Neuronal stem cell (in vitro differentiated cells): ENCODE measurements at regions not wholly inside any gene's neighbourhood (a gene's known extent, or its start where the extent isn't known, plus 50 kb on each side); places are given as distances from the start of the nearest gene placed in this dataset.
"Not testable (repeated sequence)": the region's sequence is repeated elsewhere in the genome, so short reads cannot be mapped to it uniquely, and the experiment has no call there.

Source experiments
- DNase-seq: peaks from one replicate; pipeline ENCODE4 v3.0.0-alpha.2; 2013; ENCODE audit warnings: low spot score
- H2AFZ ChIP-seq: one replicate; pipeline ENCODE4 v1.6.1; 2013; ENCODE audit warnings: mild to moderate bottlenecking, low read length, inconsistent platforms
- H2AK5ac ChIP-seq: 2 replicates; pipeline ENCODE4 v1.6.1; 2013; ENCODE audit warnings: low read depth, mild to moderate bottlenecking, inconsistent platforms, low read length, moderate library complexity, mixed read lengths
- H2BK120ac ChIP-seq: 2 replicates; pipeline ENCODE4 v1.6.1; 2013; ENCODE audit warnings: low read depth, mild to moderate bottlenecking, inconsistent platforms, low read length, moderate library complexity, mixed read lengths
- H2BK12ac ChIP-seq: one replicate; pipeline ENCODE4 v1.6.1; 2013; ENCODE audit warnings: low read length, inconsistent platforms
- H2BK15ac ChIP-seq: 2 replicates; pipeline ENCODE4 v1.6.1; 2013; ENCODE audit warnings: mild to moderate bottlenecking, low read length, inconsistent platforms, mixed read lengths
- H2BK5ac ChIP-seq: one replicate; pipeline ENCODE4 v1.6.1; 2013; ENCODE audit warnings: inconsistent platforms, mild to moderate bottlenecking, low read length, moderate library complexity
- H3K14ac ChIP-seq: one replicate; pipeline ENCODE4 v1.6.1; 2013; ENCODE audit warnings: low read length, inconsistent platforms
- H3K18ac ChIP-seq: 2 replicates; pipeline ENCODE4 v1.6.1; 2013; ENCODE audit warnings: low read length, inconsistent platforms
- H3K23ac ChIP-seq: 2 replicates; pipeline ENCODE4 v1.6.1; 2013; ENCODE audit warnings: low read depth, mild to moderate bottlenecking, mixed read lengths, low read length, inconsistent platforms; ENCODE audit not compliant: poor library complexity
- H3K27ac ChIP-seq: replicated peaks from 3 replicates; pipeline ENCODE4 v1.5.1; 2013; ENCODE audit warnings: low read length, inconsistent platforms
- H3K27me3 ChIP-seq, 3 experiments: 2 replicates each; pipeline ENCODE4 v1.6.1; 2013; ENCODE audit warnings: low read length in 3 of 3, mild to moderate bottlenecking in 2 of 3, inconsistent platforms in 1 of 3, low read depth in 1 of 3, mixed read lengths in 1 of 3, moderate library complexity in 1 of 3; ENCODE audit not compliant: control insufficient read depth in 3 of 3, insufficient read depth in 3 of 3
- H3K36me3 ChIP-seq, 2 donors: replicated peaks in 1 of 2; 2 replicates each; pipeline ENCODE4 v1.6.1; 2013; ENCODE audit warnings: low read length in 2 of 2; ENCODE audit not compliant: control insufficient read depth in 2 of 2, insufficient read depth in 2 of 2
- H3K4ac ChIP-seq: 2 replicates; pipeline ENCODE4 v1.6.1; 2013; ENCODE audit warnings: inconsistent platforms, mild to moderate bottlenecking, low read length, moderate library complexity
- H3K4me1 ChIP-seq, 2 donors: 1 replicate in 1 of 2; 2 replicates in 1 of 2; pipeline ENCODE4 v1.6.1; 2013; ENCODE audit warnings: low read length in 2 of 2, low read depth in 1 of 2; ENCODE audit not compliant: control insufficient read depth in 2 of 2, insufficient read depth in 1 of 2
- H3K4me2 ChIP-seq: one replicate; pipeline ENCODE4 v1.6.1; 2013; ENCODE audit warnings: mild to moderate bottlenecking, low read length, inconsistent platforms; ENCODE audit not compliant: insufficient read depth, poor library complexity, severe bottlenecking
- H3K4me3 ChIP-seq, 2 donors: 2 replicates each; pipeline ENCODE4 v1.5.1; 2013; ENCODE audit warnings: low read length in 2 of 2, mild to moderate bottlenecking in 2 of 2, inconsistent platforms in 1 of 2, moderate library complexity in 1 of 2
- H3K79me1 ChIP-seq: one replicate; pipeline ENCODE4 v1.6.1; 2013; ENCODE audit warnings: low read depth, mild to moderate bottlenecking, inconsistent platforms, low read length, moderate library complexity
- H3K9ac ChIP-seq: one replicate; pipeline ENCODE4 v1.6.1; 2013; ENCODE audit warnings: mild to moderate bottlenecking, low read depth, low read length, inconsistent platforms; ENCODE audit not compliant: poor library complexity
- H3K9me3 ChIP-seq, 2 donors: replicated peaks in 1 of 2; 2 replicates each; pipeline versions ENCODE3 to v1.6.1; 2013; ENCODE audit warnings: low read length in 2 of 2, mild to moderate bottlenecking in 2 of 2, inconsistent platforms in 1 of 2, low read depth in 1 of 2, mixed read lengths in 1 of 2, moderate library complexity in 1 of 2; ENCODE audit not compliant: control insufficient read depth in 2 of 2, insufficient read depth in 1 of 2
- H4K8ac ChIP-seq: one replicate; pipeline ENCODE4 v1.6.1; 2013; ENCODE audit warnings: low read depth, mild to moderate bottlenecking, inconsistent platforms, low read length, moderate library complexity
- H4K91ac ChIP-seq: one replicate; pipeline ENCODE4 v1.6.1; 2013; ENCODE audit warnings: low read length, low read depth, mild to moderate bottlenecking, inconsistent platforms; ENCODE audit not compliant: poor library complexity
- WGBS, 2 donors: extraction: QIAGEN DNeasy Blood & Tissue Kit; methylation state at CpG; one replicate each; pipeline ENCODE4 v1.1.7; 2013; ENCODE audit warnings: missing lambda C conversion rate in 2 of 2, mixed read lengths in 1 of 2; ENCODE audit not compliant: insufficient read length in 2 of 2, insufficient replicate concordance in 1 of 2; ENCODE audit errors: extremely low coverage in 2 of 2; 5-methylcytosine and 5-hydroxymethylcytosine counted together

- H2BK15ac ChIP-seq, result no peak overlapping the region
- WGBS, 2 donors, result no CpG with 5 or more reads among the region's 8 CpGs
- no peak overlapping the region for H2BK120ac ChIP-seq
- no peaks in the 10 kb centered on the region for H3K4me1 ChIP-seq
- no peak overlapping the region for H2BK12ac ChIP-seq
- peaks cover 0 to 2% of the 10 kb centered on the region in 2 donors for H3K9me3 ChIP-seq
- no peak overlapping the region for H2BK5ac ChIP-seq
- H3K14ac ChIP-seq, result no peak overlapping the region
- H3K9ac ChIP-seq, result no peak overlapping the region
- no peak overlapping the region for H4K8ac ChIP-seq
- no peak overlapping the region for H3K18ac ChIP-seq
- H3K4me3 ChIP-seq, result no peak overlapping the region
- no peak overlapping the region for H3K4ac ChIP-seq
- H3K36me3 ChIP-seq, result no peaks in the 10 kb centered on the region
- DNase-seq, result no peak
- H3K79me1 ChIP-seq, result no peaks in the 10 kb centered on the region
- no peak overlapping the region for H4K91ac ChIP-seq
- no peak overlapping the region for H3K23ac ChIP-seq
- no peak overlapping the region for H2AFZ ChIP-seq
- no peak overlapping the region for H2AK5ac ChIP-seq
- peaks cover 0 to 12% (median 0%) of the 10 kb centered on the region in 3 experiments for H3K27me3 ChIP-seq
- H3K27ac ChIP-seq, result no peak overlapping the region
- H3K4me2 ChIP-seq, result no peak overlapping the region
Measured at GRCh38 chr16:22638393-22639206, 127.9 kb downstream of the NPIPB5 start.

GRCh38 chr16:22641131-22641628 is 130.5 kb downstream of the NPIPB5 start:
- WGBS, 2 donors, result no CpG with 5 or more reads among the region's 1 CpG
- Histone ChIP-seq H3K23ac (no peak overlapping the region), H2BK15ac (no peak overlapping the region), H3K4ac (no peak overlapping the region), H4K8ac (no peak overlapping the region), H2BK12ac (no peak overlapping the region), H3K27ac (no peak overlapping the region), H3K9ac (no peak overlapping the region), H3K18ac (no peak overlapping the region), H3K27me3 (peaks cover 0 to 9% (median 4%) of the 10 kb centered on the region in 3 experiments), H3K79me1 (no peaks in the 10 kb centered on the region), H3K36me3 (no peaks in the 10 kb centered on the region), H3K4me3 (no peak overlapping the region), H2AFZ (no peak overlapping the region), H3K14ac (no peak overlapping the region), H4K91ac (no peak overlapping the region), H3K4me1 (no peaks in the 10 kb centered on the region), H2BK5ac (no peak overlapping the region), H3K9me3 (peaks cover 0 to 2% of the 10 kb centered on the region in 2 donors), H2AK5ac (no peak overlapping the region), H3K4me2 (no peak overlapping the region), H2BK120ac (no peak overlapping the region)
- DNase-seq, result peak; percentile 38

GRCh38 chr16:22642416-22643088 is 131.9 kb downstream of the NPIPB5 start:
- no peak overlapping the region for H2BK120ac ChIP-seq
- H3K4me1 ChIP-seq, result no peaks in the 10 kb centered on the region
- H2BK12ac ChIP-seq, result no peak overlapping the region
- H3K27ac ChIP-seq, result no peak overlapping the region
- no peak overlapping the region for H2AFZ ChIP-seq
- no peak overlapping the region for H2BK15ac ChIP-seq
- no peak overlapping the region for H2BK5ac ChIP-seq
- H3K4me2 ChIP-seq, result no peak overlapping the region
- H3K4me3 ChIP-seq, result no peak overlapping the region
- H3K79me1 ChIP-seq, result no peaks in the 10 kb centered on the region
- H3K18ac ChIP-seq, result no peak overlapping the region
- H2AK5ac ChIP-seq, result no peak overlapping the region
- no peaks in the 10 kb centered on the region for H3K36me3 ChIP-seq
- no CpG with 5 or more reads among the region's 9 CpGs for WGBS, 2 donors
- no peak overlapping the region for H3K9ac ChIP-seq
- peaks cover 0 to 15% (median 4%) of the 10 kb centered on the region in 3 experiments for H3K27me3 ChIP-seq
- no peak overlapping the region for H3K23ac ChIP-seq
- H3K14ac ChIP-seq, result no peak overlapping the region
- H4K91ac ChIP-seq, result no peak overlapping the region
- H3K9me3 ChIP-seq, result peaks cover 0 to under 1% of the 10 kb centered on the region in 2 donors
- no peak overlapping the region for H3K4ac ChIP-seq
- no peak overlapping the region for H4K8ac ChIP-seq
- no peak for DNase-seq

- H3K9me3 ChIP-seq, H3K18ac ChIP-seq, H3K14ac ChIP-seq, H2AK5ac ChIP-seq, H2AFZ ChIP-seq, H2BK12ac ChIP-seq, H2BK5ac ChIP-seq, H3K23ac ChIP-seq, H3K79me1 ChIP-seq, H4K8ac ChIP-seq, H3K4me2 ChIP-seq, H3K36me3 ChIP-seq, H2BK15ac ChIP-seq, H4K91ac ChIP-seq, H3K27ac ChIP-seq, H3K4me1 ChIP-seq, H3K9ac ChIP-seq, DNase-seq, H2BK120ac ChIP-seq, H3K4ac ChIP-seq, H3K4me3 ChIP-seq: not testable (repeated sequence)
- H3K27me3 ChIP-seq, result peaks cover 0 to 19% (median 4%) of the 10 kb centered on the region in 3 experiments
- WGBS, 2 donors, result no CpG with 5 or more reads among the region's 5 CpGs
Measured at GRCh38 chr16:22643203-22643602, 132.5 kb downstream of the NPIPB5 start.
